CD8-positive, alpha-beta memory T cell (primary cell): ENCODE measurements at regions not wholly inside any gene's neighbourhood (a gene's known extent, or its start where the extent isn't known, plus 50 kb on each side); places are given as distances from the start of the nearest gene placed in this dataset.

Experiments
- CTCF ChIA-PET: fragments of 350-600 bp; sonication (Branson Sonifier 250); formaldehyde crosslinking; loops from one replicate; lab custom pipeline; 2021; ENCODE audit warnings: antibody characterized with exemption; lab: Charles Lee
- POLR2A ChIA-PET: fragments of 350-600 bp; sonication (Branson Sonifier 250); formaldehyde crosslinking; loops from one replicate; lab custom pipeline; 2021; ENCODE audit warnings: antibody characterized with exemption; lab: Charles Lee
- DNase-seq, 5 donors: peaks; one replicate each; pipeline versions ENCODE4 v3.0.0 to v3.0.0-alpha.2; 2020 to 2022; ENCODE audit warnings: mixed read lengths in 1 of 5
- H3K27ac ChIP-seq: one replicate; pipeline ENCODE4 v1.7.0; 2013; ENCODE audit warnings: low read depth, mild to moderate bottlenecking, low read length, moderate library complexity
- H3K27me3 ChIP-seq: 2 replicates; pipeline ENCODE4 v1.7.0; 2013; ENCODE audit warnings: low read length, mild to moderate bottlenecking; ENCODE audit not compliant: insufficient read depth, poor library complexity, severe bottlenecking
- H3K36me3 ChIP-seq: 2 replicates; pipeline ENCODE4 v1.7.0; 2013; ENCODE audit warnings: mild to moderate bottlenecking, low read length, moderate library complexity; ENCODE audit not compliant: insufficient read depth
- H3K4me1 ChIP-seq: 2 replicates; pipeline ENCODE4 v1.7.0; 2013; ENCODE audit warnings: mild to moderate bottlenecking, low read length, moderate library complexity; ENCODE audit not compliant: insufficient read depth
- H3K4me3 ChIP-seq: 2 replicates; pipeline ENCODE4 v1.7.0; 2013; ENCODE audit warnings: mild to moderate bottlenecking, low read length
- H3K9me3 ChIP-seq: 2 replicates; pipeline ENCODE4 v1.7.0; 2013; ENCODE audit warnings: mild to moderate bottlenecking, low read length
- H3K27ac Mint-ChIP-seq, 8 donors: one replicate each; pipeline ENCODE4 v1.8.0; 2020 to 2021; ENCODE audit warnings: mixed read lengths in 8 of 8, mild to moderate bottlenecking in 6 of 8, inconsistent platforms in 3 of 8, moderate library complexity in 3 of 8
- H3K27me3 Mint-ChIP-seq, 2 donors: one replicate each; pipeline ENCODE4 v1.8.0; 2020 to 2021; ENCODE audit warnings: mixed read lengths in 2 of 2, mild to moderate bottlenecking in 1 of 2, moderate library complexity in 1 of 2
- H3K36me3 Mint-ChIP-seq, 3 donors: one replicate each; pipeline ENCODE4 v1.8.0; 2020 to 2021; ENCODE audit warnings: mixed read lengths in 3 of 3, inconsistent platforms in 1 of 3, mild to moderate bottlenecking in 1 of 3
- H3K4me1 Mint-ChIP-seq, 3 donors: one replicate each; pipeline ENCODE4 v1.8.0; 2020 to 2021; ENCODE audit warnings: mixed read lengths in 3 of 3, inconsistent platforms in 1 of 3, mild to moderate bottlenecking in 1 of 3
- H3K4me3 Mint-ChIP-seq, 7 donors: one replicate each; pipeline ENCODE4 v1.8.0; 2020 to 2021; ENCODE audit warnings: mixed read lengths in 7 of 7, mild to moderate bottlenecking in 6 of 7, moderate library complexity in 4 of 7, inconsistent platforms in 2 of 7
- H3K9me3 Mint-ChIP-seq, 5 donors: one replicate each; pipeline ENCODE4 v1.8.0; 2020 to 2022; ENCODE audit warnings: mixed read lengths in 5 of 5, mild to moderate bottlenecking in 3 of 5, moderate library complexity in 2 of 5, inconsistent platforms in 1 of 5

- Mint-ChIP-seq H3K9me3 (peaks cover 0 to 10% (median 6%) of the 10 kb centered on the region in 5 donors), H3K36me3 (no peaks in the 10 kb centered on the region), H3K4me3 (no peak overlapping the region), H3K27ac (no peak overlapping the region), H3K4me1 (no peaks in the 10 kb centered on the region), H3K27me3 (no peaks in the 10 kb centered on the region)
- Histone ChIP-seq H3K9me3 (no peaks in the 10 kb centered on the region), H3K4me3 (no peak overlapping the region), H3K27ac (no peak overlapping the region), H3K36me3 (no peaks in the 10 kb centered on the region), H3K4me1 (no peaks in the 10 kb centered on the region), H3K27me3 (no peaks in the 10 kb centered on the region)
- POLR2A ChIA-PET, result no interaction called here
- CTCF ChIA-PET, result no interaction called here
- no peak for DNase-seq
These were observed 132.7 kb upstream of the GMNC start for GRCh38 chr3:190995156-190995555.

GRCh38 chr3:190990898-190991297 lies 128.4 kb upstream of the GMNC start:
- no peaks in the 10 kb centered on the region for H3K4me1 Mint-ChIP-seq
- H3K36me3 Mint-ChIP-seq, result peaks cover 0 to 2% (median 0%) of the 10 kb centered on the region in 3 donors
- H3K36me3 ChIP-seq, result no peaks in the 10 kb centered on the region
- H3K27ac ChIP-seq, result no peak overlapping the region
- H3K9me3 Mint-ChIP-seq, result peaks cover 8 to 16% (median 13%) of the 10 kb centered on the region in 5 donors
- H3K4me1 ChIP-seq, result no peaks in the 10 kb centered on the region
- ChIA-PET CTCF (no interaction called here), POLR2A (no interaction called here)
- no peaks in the 10 kb centered on the region for H3K27me3 ChIP-seq
- H3K27ac Mint-ChIP-seq, result no peak overlapping the region
- H3K27me3 Mint-ChIP-seq, result no peaks in the 10 kb centered on the region
- no peaks in the 10 kb centered on the region for H3K9me3 ChIP-seq
- H3K4me3 Mint-ChIP-seq, result no peak overlapping the region
- DNase-seq, result no peak
- H3K4me3 ChIP-seq, result no peak overlapping the region

GRCh38 chr3:190989218-190989617 lies 126.7 kb upstream of the GMNC start:
- DNase-seq, result no peak
- no peaks in the 10 kb centered on the region for H3K4me1 Mint-ChIP-seq
- H3K27me3 Mint-ChIP-seq, result no peaks in the 10 kb centered on the region
- no peak overlapping the region for H3K27ac ChIP-seq
- H3K36me3 ChIP-seq, result no peaks in the 10 kb centered on the region
- CTCF ChIA-PET, result no interaction called here
- peaks cover 0 to 2% (median 0%) of the 10 kb centered on the region in 3 donors for H3K36me3 Mint-ChIP-seq
- H3K4me3 ChIP-seq, result no peak overlapping the region
- H3K9me3 Mint-ChIP-seq, result peaks cover 8 to 19% (median 13%) of the 10 kb centered on the region in 5 donors
- POLR2A ChIA-PET, result no interaction called here
- no peak overlapping the region for H3K27ac Mint-ChIP-seq
- H3K4me3 Mint-ChIP-seq, result no peak overlapping the region
- no peaks in the 10 kb centered on the region for H3K27me3 ChIP-seq
- H3K9me3 ChIP-seq, result no peaks in the 10 kb centered on the region
- no peaks in the 10 kb centered on the region for H3K4me1 ChIP-seq

GRCh38 chr3:190988102-190988501 lies 125.6 kb upstream of the GMNC start:
- no peak for DNase-seq
- no peak overlapping the region for H3K4me3 Mint-ChIP-seq
- no peak overlapping the region for H3K27ac Mint-ChIP-seq
- no peaks in the 10 kb centered on the region for H3K27me3 Mint-ChIP-seq
- H3K4me1 Mint-ChIP-seq, result no peaks in the 10 kb centered on the region
- Histone ChIP-seq H3K4me3 (no peak overlapping the region), H3K4me1 (no peaks in the 10 kb centered on the region), H3K36me3 (no peaks in the 10 kb centered on the region), H3K27ac (no peak overlapping the region), H3K9me3 (no peaks in the 10 kb centered on the region), H3K27me3 (no peaks in the 10 kb centered on the region)
- H3K9me3 Mint-ChIP-seq, result peaks cover 8 to 19% (median 13%) of the 10 kb centered on the region in 5 donors
- ChIA-PET CTCF (no interaction called here), POLR2A (no interaction called here)
- peaks cover 0 to 2% (median 0%) of the 10 kb centered on the region in 3 donors for H3K36me3 Mint-ChIP-seq

GRCh38 chr3:190984502-190985244 lies 122.2 kb upstream of the GMNC start:
- POLR2A ChIA-PET, result no interaction called here
- Histone ChIP-seq H3K36me3 (no peaks in the 10 kb centered on the region), H3K27me3 (no peaks in the 10 kb centered on the region), H3K27ac (no peak overlapping the region), H3K4me1 (no peaks in the 10 kb centered on the region), H3K4me3 (no peak overlapping the region), H3K9me3 (no peaks in the 10 kb centered on the region)
- Mint-ChIP-seq H3K36me3 (peaks cover 0 to 2% (median 0%) of the 10 kb centered on the region in 3 donors), H3K4me1 (no peaks in the 10 kb centered on the region), H3K9me3 (peaks cover 8 to 19% (median 12%) of the 10 kb centered on the region in 5 donors), H3K4me3 (no peak overlapping the region), H3K27ac (no peak overlapping the region), H3K27me3 (peaks cover 0 to 1% of the 10 kb centered on the region in 2 donors)
- no peak for DNase-seq
- CTCF ChIA-PET, result no interaction called here

GRCh38 chr3:190983875-190984274 lies 121.4 kb upstream of the GMNC start:
- ChIA-PET POLR2A (no interaction called here), CTCF (interaction anchor here (1.9 kb wide), 1 partner anchor 11 kb away, joined by 4 read pairs; no protein-coding TSS in a partner anchor)
- Mint-ChIP-seq H3K27ac (no peak overlapping the region), H3K4me3 (no peak overlapping the region), H3K36me3 (peaks cover 0 to 2% (median 0%) of the 10 kb centered on the region in 3 donors), H3K4me1 (no peaks in the 10 kb centered on the region), H3K9me3 (peaks cover 8 to 15% (median 11%) of the 10 kb centered on the region in 5 donors), H3K27me3 (peaks cover 0 to 1% of the 10 kb centered on the region in 2 donors)
- Histone ChIP-seq H3K4me3 (no peak overlapping the region), H3K27ac (no peak overlapping the region), H3K9me3 (no peaks in the 10 kb centered on the region), H3K4me1 (no peaks in the 10 kb centered on the region), H3K27me3 (no peaks in the 10 kb centered on the region), H3K36me3 (no peaks in the 10 kb centered on the region)
- DNase-seq, result no peak

- no peaks in the 10 kb centered on the region for H3K4me1 Mint-ChIP-seq
- Histone ChIP-seq H3K36me3 (no peaks in the 10 kb centered on the region), H3K9me3 (no peaks in the 10 kb centered on the region), H3K27ac (no peak overlapping the region), H3K27me3 (no peaks in the 10 kb centered on the region), H3K4me1 (no peaks in the 10 kb centered on the region), H3K4me3 (no peak overlapping the region)
- no peaks in the 10 kb centered on the region for H3K36me3 Mint-ChIP-seq
- ChIA-PET CTCF (interaction anchor here (1.4 kb wide), 1 partner anchor 9 kb away, joined by 4 read pairs; no protein-coding TSS in a partner anchor), POLR2A (no interaction called here)
- DNase-seq, result no peak
- H3K9me3 Mint-ChIP-seq, result peaks cover 0 to 10% (median 2%) of the 10 kb centered on the region in 5 donors
- no peak overlapping the region for H3K4me3 Mint-ChIP-seq
- no peak overlapping the region for H3K27ac Mint-ChIP-seq
- no peaks in the 10 kb centered on the region for H3K27me3 Mint-ChIP-seq
These were observed 111.3 kb upstream of the GMNC start for GRCh38 chr3:190973771-190974170.

- H3K36me3 ChIP-seq, result no peaks in the 10 kb centered on the region
- H3K27ac ChIP-seq, result no peak overlapping the region
- no peaks in the 10 kb centered on the region for H3K27me3 Mint-ChIP-seq
- no peaks in the 10 kb centered on the region for H3K36me3 Mint-ChIP-seq
- no peak overlapping the region for H3K4me3 ChIP-seq
- no peak overlapping the region for H3K4me3 Mint-ChIP-seq
- H3K9me3 ChIP-seq, result no peaks in the 10 kb centered on the region
- no peaks in the 10 kb centered on the region for H3K4me1 ChIP-seq
- ChIA-PET POLR2A (no interaction called here), CTCF (interaction anchor here (1.4 kb wide), 1 partner anchor 10 kb away, joined by 4 read pairs; no protein-coding TSS in a partner anchor)
- no peaks in the 10 kb centered on the region for H3K27me3 ChIP-seq
- H3K4me1 Mint-ChIP-seq, result no peaks in the 10 kb centered on the region
- H3K9me3 Mint-ChIP-seq, result peaks cover 0 to 13% (median 2%) of the 10 kb centered on the region in 5 donors
- DNase-seq, result no peak
- no peak overlapping the region for H3K27ac Mint-ChIP-seq
These were observed 110.4 kb upstream of the GMNC start for GRCh38 chr3:190972840-190973270.
